Fibroblast of skin of back (primary cell): ENCODE measurements at regions not wholly inside any gene's neighbourhood (a gene's known extent, or its start where the extent isn't known, plus 50 kb on each side); places are given as distances from the start of the nearest gene placed in this dataset.
A peak's percentile ranks its signal among the peaks of the same experiment; 100 is the strongest.
"Not testable (repeated sequence)": the region's sequence is repeated elsewhere in the genome, so short reads cannot be mapped to it uniquely, and the experiment has no call there.

ENCODE experiments used
- DNase-seq: peaks from one replicate; pipeline ENCODE4 v3.0.0-alpha.2; 2013

DNA sequence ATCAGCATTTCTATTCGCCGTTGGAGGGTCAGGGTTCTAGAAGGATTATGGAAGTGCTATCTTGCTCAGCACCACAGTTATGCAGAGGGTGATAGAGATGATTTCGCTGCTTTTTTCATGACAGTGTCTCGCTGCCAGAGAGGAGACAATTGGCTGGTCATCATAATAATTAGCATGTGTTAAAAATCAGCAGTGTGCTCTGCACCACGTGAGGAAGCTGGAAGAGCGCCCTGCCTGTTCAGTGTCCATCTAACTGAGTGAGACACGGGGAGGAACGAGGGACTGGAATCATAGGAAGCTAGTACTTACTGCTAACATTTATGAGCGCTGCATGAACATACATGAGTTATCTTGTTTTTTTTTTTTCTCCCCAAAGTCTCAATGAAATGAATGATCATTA, 116.2 kb upstream of the PLAAT1 start:
- no peak for DNase-seq

DNA sequence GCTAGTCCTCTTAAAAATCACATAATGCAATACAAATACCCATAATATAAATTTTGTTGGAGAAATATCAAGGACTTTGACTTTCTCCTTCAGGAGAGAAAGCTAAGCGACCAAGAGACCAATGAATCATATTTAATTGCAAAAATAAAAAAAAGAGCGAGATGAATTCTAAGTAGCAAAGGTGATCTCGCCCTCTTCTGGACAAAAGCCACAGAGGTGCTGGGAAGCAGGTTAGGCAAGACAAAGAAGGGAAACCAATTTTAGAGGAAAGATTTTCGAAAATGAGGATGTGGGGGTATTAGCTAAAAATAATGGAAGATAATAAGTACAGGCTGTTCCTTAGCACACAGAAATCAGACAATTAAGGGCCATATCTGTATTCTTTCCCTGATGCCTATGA, 111.4 kb upstream of the PLAAT1 start:
- no peak for DNase-seq

DNA sequence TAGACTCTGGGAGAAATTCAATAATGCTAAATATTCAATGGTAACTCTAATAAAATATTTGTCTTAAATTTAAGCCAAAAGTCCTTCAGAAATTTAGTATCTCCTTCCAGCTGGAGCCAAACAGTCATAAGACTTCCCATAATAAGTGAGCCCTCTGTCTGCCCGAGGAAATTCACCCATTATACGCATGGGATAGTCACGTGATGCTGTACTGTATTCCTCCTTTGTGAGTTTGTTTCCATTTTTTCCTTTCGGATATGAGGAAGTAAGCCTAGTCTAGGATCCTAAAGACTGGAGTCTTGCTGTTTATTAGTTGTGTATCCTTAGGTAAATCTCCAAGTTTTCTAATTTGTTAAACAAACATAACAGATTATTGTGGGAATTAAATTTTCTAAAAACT, 110.4 kb upstream of the PLAAT1 start:
- no peak for DNase-seq

DNA sequence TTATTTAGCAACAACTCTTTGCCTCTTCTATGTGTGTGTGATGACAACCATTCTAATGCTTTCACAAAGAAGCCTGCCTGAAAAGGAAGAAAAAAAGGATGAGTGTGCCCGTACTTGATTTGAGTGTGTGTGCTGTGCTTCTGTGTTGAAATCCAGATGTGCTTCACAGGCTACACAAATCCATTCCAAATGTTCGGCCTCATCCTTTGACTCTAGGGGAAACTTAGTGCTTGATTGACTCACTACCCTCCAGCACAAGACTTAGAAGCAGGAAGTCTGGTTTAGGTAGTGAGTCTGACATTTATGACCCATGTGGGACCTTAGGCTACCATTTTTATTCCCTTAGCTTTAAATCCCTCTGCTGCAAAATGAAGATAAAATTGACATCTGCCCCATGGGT, 108.8 kb upstream of the PLAAT1 start:
- DNase-seq, result no peak

DNA sequence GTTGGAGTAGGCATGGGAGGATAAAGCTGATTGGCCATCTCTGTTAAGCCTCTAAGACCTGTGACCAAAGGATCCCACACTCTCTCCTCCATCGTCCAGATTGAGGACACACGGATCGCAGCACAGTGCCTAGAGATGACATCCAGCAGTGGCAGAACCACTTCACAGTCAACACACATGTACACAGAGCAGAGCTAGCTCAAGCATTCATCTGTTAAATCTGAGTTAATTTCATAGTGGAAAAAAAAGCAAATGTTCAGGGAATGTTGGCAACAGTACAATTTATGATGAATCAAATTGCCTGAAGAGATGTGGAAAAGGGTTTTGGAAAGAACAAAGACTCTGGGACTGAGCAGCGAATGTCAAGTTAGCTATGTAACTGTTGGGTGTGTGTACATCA, 108.1 kb upstream of the PLAAT1 start:
- peak; percentile 57 for DNase-seq

DNA sequence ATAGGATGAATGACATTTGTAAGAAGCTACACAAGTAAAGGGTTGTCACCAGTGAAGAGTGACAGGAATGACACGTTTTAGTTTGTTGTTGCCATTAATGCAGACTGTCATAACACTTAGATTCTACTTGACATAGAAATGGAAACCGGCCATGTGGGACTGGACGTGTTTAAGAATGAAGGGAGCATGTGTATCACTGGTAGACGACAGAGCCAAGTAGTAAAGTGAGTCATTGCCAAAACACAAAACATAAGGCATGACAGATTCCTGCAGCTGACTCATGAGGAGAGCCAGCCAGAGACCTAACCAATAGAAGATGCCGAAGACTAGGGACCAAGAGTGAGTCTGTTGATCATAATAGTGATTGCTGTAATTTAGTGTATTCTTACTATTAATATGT, 106.2 kb upstream of the PLAAT1 start:
- peak; percentile 92 for DNase-seq

DNA sequence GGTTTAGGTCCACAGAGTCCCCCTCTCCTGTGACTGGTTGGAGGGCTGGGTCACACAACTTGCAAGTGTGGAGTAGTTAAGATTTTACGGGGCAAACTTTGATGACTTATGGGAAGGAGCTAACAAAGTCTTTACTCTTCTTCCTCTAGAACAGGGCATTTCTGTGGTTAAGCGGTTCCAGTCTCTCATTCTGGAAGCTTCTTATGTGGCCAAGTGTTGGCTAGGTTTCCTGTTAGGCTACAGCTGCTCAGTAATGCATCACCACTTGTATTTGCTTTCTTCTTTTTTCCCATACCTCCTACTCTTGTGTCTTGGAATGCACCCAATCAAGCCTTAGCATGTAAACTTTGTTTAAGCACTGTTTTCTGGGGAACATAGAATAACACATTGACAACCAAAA, 100.6 kb upstream of the PLAAT1 start:
- no peak for DNase-seq

DNA sequence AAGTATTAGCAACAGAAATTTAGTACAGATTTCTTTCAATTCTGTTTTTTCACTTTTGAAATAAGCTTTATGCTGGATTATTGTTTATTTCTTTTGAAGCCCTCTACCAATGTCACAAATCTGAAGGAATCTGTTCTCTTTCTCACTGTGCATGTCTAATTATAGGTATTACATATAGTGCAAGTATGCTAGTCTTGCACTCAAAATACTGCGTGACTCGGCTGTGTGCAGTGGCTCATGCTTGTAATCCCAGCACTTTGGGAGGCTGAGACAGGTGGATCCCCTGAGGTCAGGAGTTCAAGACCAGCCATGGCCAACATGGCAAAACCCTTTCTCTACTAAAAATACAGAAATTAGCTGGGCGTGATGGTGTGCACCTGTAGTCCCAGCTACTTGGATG, 95.8 kb upstream of the PLAAT1 start:
- no peak for DNase-seq

DNA sequence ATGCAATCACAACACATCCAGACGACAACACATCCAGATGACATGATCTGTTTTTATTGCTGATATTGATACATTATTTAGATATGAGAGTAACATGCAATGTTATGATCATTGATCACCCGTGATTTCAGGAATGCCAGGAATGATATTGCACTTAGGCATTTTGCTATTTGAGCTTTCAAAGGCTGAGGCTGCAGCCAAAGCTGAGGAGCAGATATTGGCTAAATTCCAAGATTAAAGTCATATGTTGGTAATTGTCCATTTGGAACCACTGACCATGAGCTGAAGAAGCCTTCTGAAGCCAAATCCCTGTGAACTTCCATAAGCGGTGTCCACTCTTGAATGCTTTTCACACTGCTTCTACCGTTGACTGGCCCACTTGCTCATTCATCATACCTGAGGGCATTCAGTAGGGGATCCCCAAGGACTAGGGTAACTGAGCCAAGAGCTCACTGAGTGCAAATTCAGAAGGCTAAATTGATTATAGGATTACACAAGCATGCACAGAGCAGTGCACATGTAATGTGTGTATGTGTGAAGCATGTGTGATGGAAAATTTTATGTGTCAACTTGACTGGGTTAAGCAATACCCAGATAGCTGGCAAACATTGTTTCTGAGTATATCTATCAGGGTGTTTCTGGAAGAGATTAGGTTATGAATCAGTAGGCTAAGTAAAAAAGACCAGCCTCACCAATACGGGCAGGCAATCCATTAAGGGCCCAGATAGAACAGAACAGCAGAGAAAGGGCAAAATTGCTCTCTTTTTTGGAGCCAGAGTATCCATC, 92.1 kb upstream of the PLAAT1 start:
- DNase-seq, result no peak

DNA sequence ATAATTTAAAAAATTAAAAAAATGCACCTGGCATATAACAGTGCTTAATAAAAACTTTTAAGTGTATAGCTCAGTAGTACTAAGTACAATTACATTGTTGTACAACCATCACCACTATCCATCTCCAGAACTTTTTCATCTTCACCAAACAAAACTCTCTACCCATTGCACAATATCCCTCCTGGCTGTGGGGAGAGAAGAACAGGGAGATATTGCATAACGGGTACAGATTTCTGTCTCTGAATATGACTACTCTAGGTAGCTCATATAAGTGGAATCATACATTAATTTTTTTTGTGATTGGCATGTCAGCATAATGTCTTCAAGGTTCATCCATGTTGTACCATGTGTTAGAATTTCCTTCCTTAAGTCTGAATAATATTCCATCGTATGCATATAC, 91.0 kb upstream of the PLAAT1 start:
- no peak for DNase-seq

DNA sequence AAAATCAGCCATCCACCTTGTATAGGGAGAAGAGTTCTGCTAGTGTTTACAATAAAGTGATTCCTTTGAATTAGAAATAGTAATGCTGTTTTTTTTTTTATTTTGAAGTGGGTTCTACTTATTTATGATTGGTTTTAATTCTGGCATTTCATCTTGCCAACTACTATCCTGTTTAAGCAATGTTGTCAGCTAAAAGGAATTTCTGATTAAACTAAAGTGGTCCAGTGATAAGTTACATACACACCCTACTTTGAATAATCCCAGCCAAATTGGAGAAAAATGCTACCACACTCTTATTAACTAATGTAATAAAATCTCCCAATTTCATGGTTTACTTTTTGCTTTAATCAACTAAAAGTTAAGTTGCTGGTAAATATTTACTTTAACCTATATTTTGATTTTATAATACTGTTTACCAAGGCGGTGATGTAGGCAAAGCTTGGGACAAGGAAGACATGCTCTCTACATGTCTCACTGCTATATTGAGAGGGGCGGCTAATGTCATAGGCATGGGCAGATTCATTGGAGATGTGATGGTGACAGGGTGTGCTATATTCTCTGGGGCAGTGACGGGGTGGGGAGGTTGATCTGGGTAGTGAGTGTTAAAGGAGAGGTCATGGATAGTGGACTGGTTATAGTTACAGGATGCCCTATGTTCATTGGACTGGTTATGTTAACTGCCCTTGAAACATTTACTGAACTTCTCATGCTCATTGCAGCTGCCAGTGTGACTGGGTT, 85.8 kb upstream of the PLAAT1 start:
- DNase-seq, result not testable (repeated sequence)

DNA sequence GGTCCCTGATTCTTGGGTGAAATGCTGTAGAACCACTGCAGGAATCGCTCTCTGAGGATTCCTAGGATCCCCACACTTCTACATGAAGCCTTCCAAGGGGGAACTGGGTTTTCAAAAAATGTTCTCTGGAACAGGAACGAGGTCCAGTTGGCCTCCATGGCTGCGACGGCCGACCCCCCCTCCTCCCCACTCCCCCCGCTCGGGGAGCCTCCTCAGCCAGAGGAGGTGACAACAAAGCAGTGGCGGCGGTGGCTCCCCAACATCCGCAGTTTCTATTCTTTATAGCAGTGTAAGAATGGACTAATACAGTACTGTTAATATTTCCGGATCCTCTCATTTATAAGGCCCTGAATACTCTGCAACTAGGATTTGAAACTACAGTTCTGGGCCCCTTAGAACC, 84.0 kb upstream of the PLAAT1 start:
- no peak for DNase-seq

DNA sequence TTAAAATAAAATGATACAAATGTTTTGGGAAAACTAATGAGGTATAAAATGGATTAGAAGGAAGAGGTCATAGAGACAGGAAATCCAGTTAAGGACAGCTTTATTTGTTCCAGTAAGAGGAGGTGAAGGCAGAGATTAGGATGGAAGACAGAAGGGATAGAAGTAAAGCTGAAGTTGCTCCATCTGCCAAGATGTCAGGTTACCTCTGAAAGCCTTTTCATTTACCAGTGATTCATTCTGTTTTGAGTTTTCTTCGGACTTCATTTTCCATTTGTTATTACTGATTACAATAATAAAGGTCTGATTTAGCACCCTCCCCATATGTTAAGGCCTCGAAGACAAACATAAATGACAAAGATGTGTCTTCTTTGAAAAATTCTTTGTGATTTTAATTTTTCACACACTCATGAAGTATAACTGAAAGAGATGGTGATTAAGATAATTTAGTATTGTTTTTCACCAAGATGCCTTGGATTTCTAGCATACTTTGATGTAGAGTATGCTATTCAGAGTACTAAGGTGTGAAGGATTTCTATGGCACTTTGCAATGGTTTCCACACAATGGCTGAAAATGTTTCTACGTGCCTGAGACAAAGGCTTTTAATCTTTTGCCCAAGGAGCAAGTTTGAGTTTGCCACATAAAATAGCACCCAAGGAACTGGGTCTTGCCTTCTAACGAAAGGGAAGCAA, 75.4 kb upstream of the PLAAT1 start:
- DNase-seq, result no peak

DNA sequence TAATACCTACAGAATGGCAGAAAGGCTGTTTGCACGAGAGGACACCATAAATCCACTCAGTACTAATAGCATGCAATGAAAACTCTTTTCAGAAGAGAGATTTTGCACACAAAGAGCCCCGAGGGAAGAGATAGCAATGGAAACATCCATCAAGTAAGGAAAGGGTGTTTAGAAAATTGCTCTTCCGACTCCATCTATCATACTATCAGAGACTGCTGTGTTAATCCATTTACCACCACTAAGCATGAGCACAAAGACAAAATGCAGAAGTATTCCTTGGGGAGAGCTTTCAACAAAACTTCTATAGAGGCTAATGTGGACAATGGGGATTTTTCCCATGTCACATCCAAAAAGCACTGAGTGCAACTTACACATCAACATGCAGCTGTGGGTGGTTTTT, 72.1 kb upstream of the PLAAT1 start:
- DNase-seq, result no peak

DNA sequence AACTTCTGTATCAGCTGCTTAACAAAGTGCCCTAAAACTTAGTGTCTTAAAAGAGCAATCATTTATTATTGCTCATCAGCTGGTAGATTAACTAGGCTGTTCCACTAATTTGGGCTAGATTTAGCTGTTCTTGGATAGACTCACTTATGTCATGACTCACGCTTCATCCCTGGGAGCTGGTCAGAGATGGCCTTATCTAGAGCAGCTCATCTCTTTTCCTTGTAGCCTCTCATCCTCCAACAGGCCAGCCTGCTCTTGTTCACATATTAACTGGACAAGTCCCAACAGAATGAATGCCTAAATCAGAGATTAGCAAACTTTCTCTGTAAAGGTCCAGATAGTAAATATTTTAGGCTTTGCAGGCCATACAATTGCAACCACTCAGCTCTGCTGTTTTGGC, 66.9 kb upstream of the PLAAT1 start:
- no peak for DNase-seq

DNA sequence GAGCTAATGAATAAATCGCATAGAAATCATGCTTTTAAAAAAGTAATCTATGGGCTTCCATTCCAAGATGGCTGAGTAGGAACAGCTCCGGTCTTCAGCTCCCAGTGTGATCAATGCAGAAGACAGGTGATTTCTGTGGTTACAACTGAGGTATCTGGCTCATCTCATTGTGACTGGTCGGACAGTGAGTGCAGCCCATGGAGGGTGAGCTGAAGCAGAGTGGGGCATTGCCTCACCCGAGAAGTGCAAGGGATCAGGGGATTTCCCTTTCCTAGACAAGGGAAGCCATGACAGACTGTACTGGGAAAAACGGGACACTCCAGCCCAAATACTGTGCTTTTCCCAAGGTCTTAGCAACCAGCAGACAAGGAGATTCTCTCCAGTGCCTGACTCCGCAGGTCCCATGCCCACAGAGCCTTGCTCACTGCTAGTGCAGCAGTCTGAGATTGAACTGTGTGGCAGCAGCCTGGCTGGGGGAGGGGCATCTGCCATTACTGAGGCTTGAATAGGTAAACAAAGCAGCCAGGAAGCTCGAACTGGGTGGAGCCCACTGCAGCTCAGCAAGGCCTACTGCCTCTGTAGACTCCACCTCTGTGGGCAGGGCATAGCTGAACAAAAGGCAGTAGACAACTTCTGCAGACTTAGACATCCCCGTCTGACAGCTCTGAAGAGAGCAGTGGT, 61.5 kb upstream of the PLAAT1 start:
- DNase-seq, result not testable (repeated sequence)

DNA sequence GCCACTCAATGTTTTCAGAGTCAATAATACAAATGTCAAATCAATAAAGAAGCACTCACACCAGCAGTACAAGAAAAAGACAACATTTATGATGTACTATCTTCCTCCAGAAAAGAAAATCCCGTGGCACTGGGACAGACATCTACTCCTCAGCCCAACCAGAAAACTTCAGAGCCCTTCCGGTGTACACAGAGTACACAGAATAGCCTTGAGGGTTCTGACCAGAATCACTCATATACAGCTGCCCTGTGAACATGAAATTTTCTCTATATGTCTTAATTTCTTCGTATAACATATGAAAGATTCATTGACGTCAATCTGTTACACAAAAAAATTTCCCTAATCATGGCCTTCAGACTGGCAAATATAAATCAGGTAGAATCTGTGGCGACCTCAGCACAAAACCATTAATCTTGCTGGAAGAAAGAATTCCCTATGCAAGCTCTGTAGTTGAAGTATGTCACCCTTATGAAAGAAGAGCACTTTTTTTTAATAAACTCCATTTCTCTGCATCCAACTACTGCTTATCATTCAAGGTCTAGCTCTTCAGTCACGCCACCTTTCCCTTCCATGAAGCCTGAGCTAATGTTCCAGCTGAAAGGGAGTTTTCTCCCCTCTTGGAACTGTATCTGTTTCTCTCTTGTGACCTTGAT, 53.8 kb upstream of the PLAAT1 start:
- DNase-seq, result no peak

DNA sequence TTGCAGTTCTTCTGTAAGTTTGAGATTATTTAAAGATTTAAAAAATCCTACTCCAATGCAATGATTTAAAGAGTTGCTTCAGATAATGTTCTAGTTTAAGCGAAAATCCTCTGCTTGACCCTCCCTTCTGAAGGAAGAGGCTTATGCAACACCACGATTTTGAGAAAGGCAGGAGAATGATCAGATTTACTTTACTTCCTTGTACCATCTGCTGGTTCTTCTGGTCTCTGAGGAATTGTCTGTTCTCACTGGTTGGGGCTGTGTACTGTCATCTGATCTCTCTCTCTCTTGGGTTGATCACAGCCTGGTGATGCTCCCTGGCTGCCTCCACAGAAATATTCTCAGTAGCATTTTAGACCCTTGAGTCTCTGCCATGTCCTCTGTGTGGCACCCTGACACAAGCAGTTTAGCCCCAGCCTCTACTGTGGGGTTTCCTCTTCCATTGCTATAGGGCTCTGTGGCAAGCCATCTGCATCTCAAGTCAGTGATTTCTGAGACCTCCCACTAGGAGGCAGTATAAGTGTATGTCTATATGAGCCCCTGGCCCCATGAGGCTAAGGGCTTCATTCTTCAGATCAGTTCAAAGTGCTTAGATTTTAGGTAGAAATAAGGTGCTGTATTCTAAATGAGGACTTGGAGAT, 50.8 kb upstream of the PLAAT1 start:
- peak; percentile 5 for DNase-seq
